HG02938 (cell line): ENCODE measurements at regions not wholly inside any gene's neighbourhood (a gene's known extent, or its start where the extent isn't known, plus 50 kb on each side); places are given as distances from the start of the nearest gene placed in this dataset.

Source experiments
- ATAC-seq: cut with Tn5 transposase; IDR thresholded peaks from one replicate; pipeline ENCODE4 v1.9.1; 2021; ENCODE audit warnings: mild to moderate bottlenecking, moderate library complexity; ENCODE audit not compliant: unreplicated experiment

DNA sequence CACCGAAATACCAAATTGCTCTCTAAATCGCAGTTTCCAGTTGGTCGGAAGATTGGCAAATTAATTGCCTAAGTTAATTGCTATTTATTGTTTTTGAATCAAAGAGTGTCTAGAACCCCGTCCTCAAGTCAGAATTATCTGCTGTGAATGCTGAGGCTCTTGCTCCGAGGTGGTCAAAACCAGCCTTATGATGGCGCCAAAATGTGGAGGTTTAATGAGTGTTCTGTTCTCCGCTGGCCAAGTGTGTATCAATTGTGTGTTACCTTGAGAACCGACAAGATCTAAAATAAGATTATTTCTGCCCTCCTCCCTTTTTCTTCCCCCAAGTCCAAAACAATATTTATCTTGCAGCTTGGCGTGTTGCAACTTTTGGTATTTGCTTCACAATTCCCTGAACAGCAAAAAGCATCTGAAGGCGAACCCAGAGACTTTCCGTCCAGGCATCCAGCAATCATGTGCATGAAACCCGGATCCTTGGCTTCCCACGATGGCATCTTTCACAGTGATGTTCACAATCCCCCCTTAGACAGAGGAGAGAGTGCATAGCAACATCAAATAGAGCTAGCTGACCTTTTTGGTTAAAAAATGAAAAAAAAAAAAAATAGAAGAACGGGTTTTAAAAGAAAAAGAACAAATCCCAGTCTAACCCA lies 323.0 kb downstream of the MYCN start:
- no peak for ATAC-seq

DNA sequence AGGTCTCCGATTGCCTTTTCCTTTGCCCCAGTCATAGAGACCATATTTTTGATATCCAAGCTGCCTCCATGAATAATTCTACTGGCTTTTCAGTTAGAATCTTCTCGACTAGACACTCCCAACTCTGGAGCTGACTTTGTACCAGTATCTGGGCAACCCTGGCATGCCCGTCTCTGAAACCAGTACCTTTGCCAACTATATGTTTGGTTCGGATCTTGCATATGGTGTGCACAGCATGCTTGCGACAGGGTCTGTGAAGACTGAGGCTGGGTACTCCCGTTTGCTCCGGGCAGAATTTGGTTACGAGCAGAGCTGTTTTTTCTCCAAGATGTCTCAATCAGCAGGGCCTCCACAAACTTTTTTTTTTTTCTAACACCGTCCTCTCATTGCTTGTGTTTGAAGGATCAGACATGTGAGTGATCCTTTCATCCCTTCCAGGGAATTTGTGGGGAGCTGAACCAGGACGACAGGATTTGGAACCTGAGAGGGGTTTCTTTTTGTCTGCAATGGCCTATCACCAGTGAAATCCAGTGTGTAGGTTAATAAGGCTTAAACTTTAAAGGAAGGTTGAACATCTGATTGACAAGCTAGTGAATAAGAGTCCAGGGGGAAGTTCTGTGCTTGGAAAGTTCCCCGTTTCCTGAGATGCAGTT lies 322.3 kb downstream of the MYCN start:
- no peak for ATAC-seq

DNA sequence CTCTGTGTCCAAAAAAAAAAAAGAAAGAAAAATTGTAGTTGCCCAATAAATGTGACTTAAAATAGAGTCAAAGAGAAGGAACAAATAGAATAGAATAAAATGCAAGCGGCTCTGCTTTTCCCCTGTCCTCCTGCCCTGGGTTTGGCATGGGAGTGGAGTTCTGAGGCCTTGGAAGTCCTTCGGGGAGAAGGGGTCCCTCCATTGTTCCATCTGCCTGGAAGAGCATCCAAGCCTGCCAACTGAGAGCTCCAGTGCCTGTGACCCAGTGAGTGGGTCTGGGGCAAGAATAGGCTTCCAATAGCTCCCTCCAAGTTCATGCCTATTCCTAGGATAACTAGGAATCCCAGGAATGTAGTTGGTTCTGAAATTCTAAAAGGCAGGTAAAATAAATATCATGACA lies 321.4 kb downstream of the MYCN start:
- no peak for ATAC-seq

DNA sequence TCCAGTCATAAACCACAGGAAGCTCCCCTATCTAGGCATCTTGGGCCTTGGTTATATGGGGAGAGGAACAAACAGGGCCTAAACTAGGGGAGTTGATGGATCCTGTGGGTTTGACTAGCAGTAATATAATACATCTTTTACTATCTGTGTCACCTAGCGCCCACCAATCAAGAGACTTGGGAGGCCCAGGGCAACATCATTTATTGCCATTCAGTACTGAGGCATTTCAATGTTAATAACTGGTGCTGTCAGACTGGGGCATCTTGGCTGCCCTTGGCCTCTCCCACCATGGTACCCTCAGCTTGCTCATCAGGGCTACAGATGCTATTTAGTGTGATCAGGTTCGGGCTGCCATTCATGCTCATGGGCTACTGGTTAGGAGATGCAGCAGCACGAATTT lies 320.7 kb downstream of the MYCN start:
- no peak for ATAC-seq

DNA sequence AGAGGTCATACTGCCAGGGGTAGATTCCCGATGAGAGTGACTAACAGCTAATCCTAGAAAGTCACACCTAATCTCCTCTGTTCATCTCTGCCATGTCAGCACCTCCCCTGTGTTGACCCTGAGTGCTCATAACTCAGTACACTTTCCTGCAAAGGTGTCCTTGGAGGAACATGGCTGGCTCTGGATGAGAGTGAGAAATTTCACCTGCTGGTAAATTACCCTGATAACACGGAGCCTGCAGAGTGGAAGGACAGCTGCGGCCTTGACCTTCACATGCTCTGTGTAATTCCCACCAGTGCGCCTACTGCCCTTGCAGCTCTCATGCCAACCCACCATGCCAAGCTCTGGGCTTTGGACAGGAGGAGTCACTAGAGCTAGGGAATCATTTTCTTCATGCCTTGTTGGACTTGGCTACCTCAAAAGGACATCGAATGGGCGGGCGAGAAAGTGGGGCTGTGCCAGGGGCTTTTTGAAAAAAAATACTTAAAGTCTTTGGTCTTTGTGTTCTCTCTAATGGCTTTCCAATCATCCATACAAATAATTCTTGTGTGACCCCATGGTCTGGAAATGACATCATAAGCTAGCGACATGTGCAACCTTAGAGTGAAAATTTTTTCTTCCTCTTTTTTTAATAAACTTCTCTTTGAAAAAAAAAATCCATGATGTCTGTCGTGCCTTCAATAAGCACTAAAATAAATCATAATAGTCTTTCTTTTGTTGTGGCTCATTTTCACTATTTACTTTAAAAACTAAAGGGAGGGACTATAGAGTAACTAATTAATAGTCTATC lies 319.9 kb downstream of the MYCN start:
- ATAC-seq = no peak

DNA sequence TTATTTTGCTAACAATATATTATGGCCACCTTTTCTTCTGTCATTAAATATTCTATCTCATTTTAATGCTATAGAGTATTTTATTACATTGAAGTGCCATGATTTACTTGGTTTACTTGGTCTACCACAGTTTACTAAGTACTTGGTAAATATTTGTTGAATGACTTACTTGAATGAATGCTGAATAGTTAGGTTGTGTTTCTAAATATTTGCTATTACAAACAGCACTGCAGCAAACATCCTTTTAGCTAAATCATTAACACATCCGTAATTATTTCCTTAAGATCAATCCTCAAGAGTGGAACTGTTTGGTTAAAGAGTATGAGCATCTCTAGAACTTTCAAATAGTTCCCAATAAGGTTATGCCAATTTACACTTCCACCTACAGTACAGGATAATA lies 318.7 kb downstream of the MYCN start:
- ATAC-seq = no peak

DNA sequence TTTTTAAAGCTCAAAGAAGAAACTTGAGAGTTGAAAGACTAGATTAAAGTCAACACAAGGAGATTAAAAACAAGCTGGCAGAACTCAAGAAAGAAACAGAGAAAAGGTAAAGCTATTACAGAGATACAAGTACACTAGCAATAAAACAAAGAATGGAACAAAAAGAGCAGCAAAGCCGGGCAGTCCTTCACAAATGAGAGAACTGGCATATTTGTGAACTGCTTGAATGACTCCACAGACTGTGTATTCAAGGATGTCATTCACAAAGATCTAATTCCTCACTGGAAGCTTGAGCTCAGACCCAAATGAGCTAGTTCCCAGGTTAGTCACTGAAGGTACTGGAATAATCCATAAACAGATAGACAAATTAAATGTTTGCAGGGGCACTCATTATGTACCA lies 318.0 kb downstream of the MYCN start:
- ATAC-seq = no peak

DNA sequence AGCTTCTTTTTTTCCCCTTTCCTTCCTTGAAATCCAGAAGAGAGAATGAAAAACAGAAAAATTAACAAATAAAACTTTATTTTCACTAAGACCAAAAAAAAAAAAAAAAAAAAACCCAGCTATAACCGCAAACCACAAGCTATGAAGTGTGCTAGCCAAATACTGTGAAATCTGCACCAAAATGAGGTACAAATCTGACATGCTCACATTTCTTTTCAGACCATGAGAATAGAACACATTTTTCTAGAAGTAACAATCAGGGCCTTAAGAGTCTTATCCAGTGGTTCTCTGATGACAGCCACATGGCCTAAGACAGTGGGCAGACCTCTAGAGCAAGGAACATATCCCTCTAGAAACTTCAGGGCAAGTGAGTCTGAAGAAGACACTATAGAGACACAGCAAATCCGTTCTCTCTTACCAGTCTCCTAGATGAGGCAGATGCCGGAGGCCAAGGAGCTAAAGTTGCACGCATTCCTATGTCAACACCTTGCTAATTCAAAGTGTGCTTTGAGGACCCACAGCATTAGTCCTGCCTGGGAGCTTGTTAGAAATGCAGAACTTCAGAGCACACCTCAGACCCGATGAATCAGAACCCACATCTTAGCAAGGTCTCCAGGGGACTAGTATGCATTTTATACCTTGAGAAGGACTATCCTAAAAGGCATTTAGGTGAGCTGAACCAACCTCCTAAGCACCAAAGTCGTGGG lies 317.1 kb downstream of the MYCN start:
- ATAC-seq = no peak

DNA sequence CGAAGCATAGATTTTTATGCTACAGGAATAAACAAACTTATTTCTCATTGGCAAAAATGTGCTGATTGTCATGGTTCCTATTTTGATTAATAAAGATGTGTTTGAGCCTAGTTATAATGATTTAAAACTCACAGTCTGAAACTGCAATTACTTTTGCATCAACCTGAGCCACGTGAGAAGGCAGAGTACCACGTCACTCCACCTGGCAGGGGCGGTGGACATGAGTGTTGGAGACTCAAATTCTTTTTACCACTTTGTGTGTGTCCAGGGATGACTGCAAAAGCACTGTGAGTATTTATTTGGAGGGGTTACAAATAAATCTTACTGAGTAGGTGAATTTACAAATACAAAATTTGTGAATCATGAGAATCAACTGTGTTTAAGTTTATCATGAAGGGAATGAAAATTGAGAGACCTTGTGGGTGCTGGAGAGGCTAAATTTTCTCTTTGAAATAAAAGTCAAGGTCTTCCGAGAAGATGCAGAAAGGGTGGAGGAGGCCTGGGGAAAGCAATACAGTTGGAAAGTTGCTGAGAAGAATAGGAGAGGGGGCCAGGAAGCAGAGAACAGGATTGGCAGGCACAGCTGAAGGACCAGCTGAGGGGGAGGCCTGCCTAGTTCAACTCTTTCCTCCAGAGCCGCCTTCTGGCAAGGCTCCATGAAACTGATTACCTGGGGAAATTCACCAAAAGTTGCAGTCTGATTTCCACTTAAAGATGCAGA lies 316.4 kb downstream of the MYCN start:
- ATAC-seq = no peak

DNA sequence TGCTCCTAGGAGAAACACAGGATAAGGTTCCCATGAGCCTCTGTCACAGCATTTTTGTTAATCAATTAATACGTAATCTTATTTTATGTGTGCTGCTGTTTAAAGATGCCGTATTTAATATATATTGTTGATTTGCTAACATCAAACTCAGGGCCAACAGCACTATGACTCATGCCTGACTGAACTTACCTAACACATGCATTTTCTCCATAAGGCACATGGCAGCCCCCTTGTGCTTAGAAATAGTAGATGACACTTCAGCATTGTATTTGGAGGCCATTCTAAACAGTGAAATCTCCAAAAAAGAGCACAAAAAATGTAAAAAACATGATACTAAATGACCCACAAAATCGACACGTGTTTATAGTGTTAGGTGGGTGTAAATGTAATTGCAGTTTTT lies 314.8 kb downstream of the MYCN start:
- ATAC-seq = no peak

DNA sequence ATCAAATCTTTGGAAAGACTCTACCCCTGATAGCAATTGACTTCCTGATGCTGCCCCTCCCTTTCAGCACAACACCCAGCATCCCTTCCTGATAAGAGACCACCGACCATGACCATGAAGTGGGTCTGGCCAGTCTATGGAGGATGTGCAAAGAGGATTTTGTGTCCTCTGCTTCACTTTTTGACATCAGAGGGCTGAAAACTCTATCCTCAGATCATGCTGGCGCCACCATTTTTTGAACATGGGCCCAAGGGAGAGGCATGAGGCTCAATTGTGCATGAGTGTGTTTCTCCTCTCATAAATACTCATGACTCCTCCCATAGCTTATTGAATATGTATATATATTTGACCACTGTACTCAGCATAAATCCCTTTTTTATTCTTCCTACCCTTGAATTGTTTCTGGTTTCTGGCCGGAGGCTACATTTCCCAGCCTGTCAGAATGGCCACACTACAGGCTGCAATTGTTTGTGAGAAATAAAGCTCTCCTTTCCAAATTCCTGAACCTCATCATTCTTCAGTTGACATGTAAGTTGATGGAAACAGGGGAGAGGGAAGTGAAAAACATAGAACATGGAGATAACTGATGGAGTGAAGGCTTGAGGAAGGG lies 314.1 kb downstream of the MYCN start:
- no peak for ATAC-seq

DNA sequence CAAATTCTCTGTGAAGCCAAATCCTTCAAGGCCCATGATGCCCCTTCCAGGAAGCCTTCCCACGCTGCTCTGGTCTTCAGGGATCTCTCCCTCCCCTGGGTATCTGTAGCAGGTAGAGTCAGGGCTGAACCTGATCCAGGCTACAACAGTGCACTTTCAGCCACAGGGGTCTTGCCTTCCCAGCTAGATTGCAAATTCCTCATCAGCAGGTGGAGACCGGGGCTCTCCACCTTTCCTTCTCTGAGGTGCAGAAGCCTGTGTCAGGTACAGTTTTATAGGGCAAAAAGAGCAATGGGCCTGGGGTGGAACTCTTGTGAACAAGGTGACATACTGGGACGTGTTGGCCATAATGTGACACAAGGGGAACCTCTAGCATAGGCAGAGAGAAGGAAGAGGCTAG lies 312.9 kb downstream of the MYCN start:
- no peak for ATAC-seq

DNA sequence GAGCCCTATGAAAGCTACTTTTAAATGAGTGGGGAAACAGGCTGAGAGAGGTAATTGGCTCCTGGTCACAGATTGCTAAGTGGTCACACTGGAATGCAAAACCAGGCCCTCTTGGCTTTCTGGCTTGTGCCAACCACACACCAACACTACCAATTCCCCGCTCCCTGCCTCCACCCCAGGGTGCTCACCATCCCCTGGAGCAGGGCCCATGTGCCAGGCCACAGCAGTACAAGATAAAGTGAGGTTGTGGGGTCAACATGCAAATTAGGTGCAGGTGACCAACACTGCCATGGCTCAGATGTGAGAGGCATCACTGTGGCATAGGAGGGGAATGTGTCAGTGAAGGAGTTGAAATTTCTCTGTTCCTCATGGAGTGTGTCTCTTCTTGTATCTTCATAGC lies 312.5 kb downstream of the MYCN start:
- ATAC-seq = no peak

DNA sequence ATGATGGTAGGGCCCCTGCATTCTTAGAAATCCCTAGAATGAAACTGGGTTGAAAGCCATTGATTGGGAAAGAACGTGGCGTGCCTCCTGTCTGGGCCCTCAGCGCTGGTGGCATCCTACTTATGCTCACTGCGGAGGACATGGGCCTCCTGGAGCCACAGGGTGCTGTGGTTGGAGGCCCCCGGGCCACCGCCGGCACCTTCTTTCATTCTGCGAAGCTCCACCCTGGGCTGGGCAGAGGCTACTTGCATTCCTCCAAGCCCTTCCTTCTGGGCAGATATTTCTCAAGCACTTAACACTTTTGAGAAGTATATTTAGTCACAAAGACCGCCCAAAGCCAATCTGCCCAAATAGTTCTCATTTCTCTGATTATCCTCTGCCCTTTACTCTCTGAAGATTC lies 311.9 kb downstream of the MYCN start:
- no peak for ATAC-seq

DNA sequence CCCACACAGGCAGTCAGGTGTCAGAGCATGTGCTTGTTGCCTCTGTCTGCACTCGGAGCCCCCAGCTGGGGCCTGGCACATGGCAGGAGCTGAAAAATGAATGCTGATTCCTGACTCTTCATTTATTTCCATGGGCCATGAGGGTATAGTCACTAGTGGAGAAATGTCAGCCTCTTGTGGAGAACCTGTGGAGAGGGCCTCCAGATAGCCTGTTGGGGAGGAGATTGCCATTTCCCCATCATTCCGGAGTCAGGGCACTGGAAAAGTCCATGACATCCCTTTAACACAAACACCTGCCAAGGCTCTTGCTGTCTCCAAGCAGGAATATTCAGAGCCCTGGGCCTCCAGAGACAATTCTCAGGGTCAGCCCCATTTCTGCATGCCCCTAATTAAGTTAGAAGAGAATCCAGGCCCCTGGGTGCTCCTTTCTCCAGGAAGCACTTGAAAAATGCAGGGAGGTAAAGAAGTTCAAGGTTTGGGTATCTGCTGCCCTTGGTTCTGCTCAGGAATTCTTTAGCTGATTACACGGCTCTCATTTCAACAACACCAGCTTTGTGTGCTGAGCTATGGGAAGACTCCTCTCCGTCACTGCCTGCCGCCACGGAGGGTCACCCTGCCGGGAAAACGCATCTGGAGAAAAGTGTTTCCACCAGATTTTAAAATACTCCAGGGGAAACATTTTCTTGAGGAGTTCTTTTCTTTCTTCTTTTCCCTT lies 311.3 kb downstream of the MYCN start:
- ATAC-seq = no peak

DNA sequence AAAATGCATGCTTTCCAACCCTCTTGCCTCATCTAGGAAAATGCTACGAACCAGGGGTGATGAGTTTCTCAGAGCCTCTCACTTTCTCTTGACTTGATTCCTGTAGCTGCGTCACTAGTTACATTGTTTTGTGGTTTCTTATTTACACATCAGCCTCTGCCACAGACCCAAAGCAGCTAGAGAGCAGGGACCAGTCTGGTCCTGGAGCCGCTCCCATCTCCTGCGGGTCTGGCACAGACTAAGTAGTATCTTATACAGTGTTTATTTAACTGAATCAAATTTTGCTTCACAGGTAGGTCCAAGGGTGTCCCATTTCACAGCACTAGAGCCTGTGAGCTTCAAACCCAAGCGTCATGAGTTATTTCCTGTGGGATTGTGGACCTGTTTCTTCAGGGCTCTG lies 310.5 kb downstream of the MYCN start:
- no peak for ATAC-seq

DNA sequence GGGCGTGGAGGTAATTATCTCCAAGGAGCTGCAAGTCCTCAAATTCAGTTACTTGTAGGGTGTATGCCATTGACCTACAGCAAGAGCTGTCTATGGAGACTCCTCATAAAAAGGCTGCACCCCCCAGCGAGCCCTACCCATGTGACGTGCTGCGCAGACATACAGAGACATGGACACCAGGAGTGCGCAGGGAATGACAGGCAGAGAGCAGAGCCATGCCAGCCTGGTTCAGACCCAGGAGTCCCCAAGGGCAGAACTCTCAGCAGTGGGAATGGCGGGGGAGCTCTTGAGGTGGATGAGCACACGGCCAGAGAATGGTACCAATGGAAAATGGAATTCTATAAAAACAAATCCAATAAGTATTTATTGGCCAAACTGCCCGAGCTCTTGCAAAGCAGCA lies 310.1 kb downstream of the MYCN start:
- no peak for ATAC-seq

DNA sequence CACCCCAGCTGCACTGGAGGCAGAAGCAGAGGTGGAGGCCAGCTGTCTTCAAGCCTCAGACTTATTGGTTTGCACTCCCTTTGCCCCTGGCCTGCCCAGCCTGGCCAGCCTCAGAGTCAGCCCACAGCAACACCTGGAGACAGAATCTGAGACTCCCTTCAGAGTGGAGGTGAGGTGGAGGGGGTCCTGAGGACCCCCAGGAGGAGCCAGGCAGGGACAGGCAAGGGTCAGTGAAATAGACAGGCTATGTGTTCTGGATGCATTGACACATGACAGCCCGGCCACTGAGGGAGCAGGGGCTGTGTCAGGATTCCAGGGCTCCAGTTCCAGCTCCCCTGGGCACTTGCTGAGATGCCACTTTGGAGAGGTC lies 309.7 kb downstream of the MYCN start:
- ATAC-seq = no peak

DNA sequence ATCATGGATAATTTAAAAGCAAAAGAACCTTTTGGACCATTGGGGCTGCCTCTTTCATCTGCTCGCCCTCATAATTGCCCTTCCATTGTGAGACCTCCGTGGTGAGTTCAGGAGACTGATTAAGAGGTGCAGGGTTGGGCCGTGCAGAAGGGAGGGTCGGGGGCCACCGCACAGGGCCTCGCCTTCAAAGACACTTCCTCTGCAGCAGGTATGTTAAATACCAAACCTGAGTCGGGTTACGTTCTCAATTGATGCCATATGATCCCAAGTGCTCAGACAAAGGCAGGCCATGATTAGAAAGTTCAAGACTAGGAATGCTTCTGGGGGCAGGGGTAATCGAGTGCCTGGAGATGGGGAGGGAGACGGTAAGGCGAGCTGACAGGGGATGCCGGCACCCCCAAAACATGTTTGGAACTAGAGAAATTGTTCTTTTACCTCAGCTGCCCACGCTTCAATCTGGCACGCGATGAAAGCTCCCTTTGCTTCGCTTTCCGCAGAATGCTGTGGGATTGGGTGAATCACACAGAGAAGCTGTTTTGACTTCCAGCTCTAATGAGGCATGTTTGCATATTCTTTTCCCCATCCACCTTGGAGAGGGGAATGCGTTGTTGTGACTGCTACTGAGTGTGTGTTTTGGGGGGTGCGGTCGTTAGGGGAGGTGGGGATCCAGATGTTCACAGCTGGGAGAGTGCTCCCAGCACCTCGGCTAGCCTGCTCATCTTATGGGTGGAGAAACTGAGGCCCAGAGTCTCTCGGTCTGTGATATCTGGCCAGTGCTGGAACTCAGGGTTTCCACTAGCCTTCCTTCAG lies 309.1 kb downstream of the MYCN start:
- ATAC-seq = no peak
